SIG-M5 treated with dmso at 0.1 percent for 504 hours (cell line): ENCODE measurements at regions not wholly inside any gene's neighbourhood (a gene's known extent, or its start where the extent isn't known, plus 50 kb on each side); places are given as distances from the start of the nearest gene placed in this dataset.

Source experiments
- DNase-seq: peaks from one replicate; lab custom pipeline; 2025; ENCODE audit not compliant: unreplicated experiment; lab: John Stamatoyannopoulos, UW

- DNase-seq = no peak
Observed at GRCh38 chr7:36802459-36803135, 78.3 kb upstream of the AOAH start.

GRCh38 chr7:36796850-36797536, 72.7 kb upstream of the AOAH start:
- DNase-seq = no peak

- no peak for DNase-seq
Observed at GRCh38 chr7:36795451-36796021, 71.2 kb upstream of the AOAH start.

GRCh38 chr7:36794689-36795088, 70.4 kb upstream of the AOAH start:
- DNase-seq = no peak

GRCh38 chr7:36792421-36792820, 68.1 kb upstream of the AOAH start:
- no peak for DNase-seq

- DNase-seq = no peak
Observed at GRCh38 chr7:36790311-36790787, 66.1 kb upstream of the AOAH start.

- DNase-seq = no peak
Observed at GRCh38 chr7:36788825-36789470, 64.7 kb upstream of the AOAH start.

GRCh38 chr7:36787933-36788378, 63.7 kb upstream of the AOAH start:
- no peak for DNase-seq

GRCh38 chr7:36784991-36785940, 61.0 kb upstream of the AOAH start:
- DNase-seq = no peak

- no peak for DNase-seq
Observed at GRCh38 chr7:36781011-36781738, 56.9 kb upstream of the AOAH start.

- no peak for DNase-seq
Observed at GRCh38 chr7:36777855-36778254, 53.6 kb upstream of the AOAH start.

- no peak for DNase-seq
Observed at GRCh38 chr7:36777062-36777461, 52.8 kb upstream of the AOAH start.

- DNase-seq = peak; percentile 48
Observed at GRCh38 chr7:36775676-36776075, 51.4 kb upstream of the AOAH start.

- peak; percentile 36 for DNase-seq
Observed at GRCh38 chr7:36775061-36775620, 50.8 kb upstream of the AOAH start.
